SK-N-SH (cell line): ENCODE measurements at regions not wholly inside any gene's neighbourhood (a gene's known extent, or its start where the extent isn't known, plus 50 kb on each side); places are given as distances from the start of the nearest gene placed in this dataset.

Experiments used
- CTCF ChIA-PET: fragments of 300-600, 350-600 bp; formaldehyde crosslinking; extraction: SDS; loops from one replicate; lab custom pipeline; 2021; lab: Yijun Ruan, JAX
- POLR2A ChIA-PET: fragments of 350-600 bp; sonication (Branson Sonifier 250); formaldehyde crosslinking; extraction: SDS; loops from one replicate; lab custom pipeline; 2020; ENCODE audit warnings: antibody characterized with exemption, inconsistent platforms; lab: Yijun Ruan, JAX
- DNase-seq: peaks from one replicate; pipeline ENCODE4 v3.0.0; 2012
- H2AFZ ChIP-seq: fragments of 200-600 bp; sonication (generic); 2 replicates; pipeline ENCODE4 v1.8.1; 2016; ENCODE audit warnings: antibody characterized with exemption, mild to moderate bottlenecking, low read depth
- H3F3A ChIP-seq: fragments of 200-600 bp; sonication (generic); replicated peaks from 2 replicates; pipeline ENCODE3; 2016; ENCODE audit warnings: antibody characterized with exemption, mild to moderate bottlenecking; ENCODE audit not compliant: insufficient read depth
- H3K27ac ChIP-seq, 2 experiments: fragments of 200-500 bp in 1 of 2; fragments of 200-600 bp in 1 of 2; sonication (Bioruptor generic) in 1 of 2; sonication (generic), shearing (Covaris generic) in 1 of 2; 2 replicates each; pipeline versions ENCODE4 v1.5.1 to v1.6.1; 2014 to 2016; ENCODE audit warnings: low read depth in 2 of 2, inconsistent platforms in 1 of 2, low read length in 1 of 2, mild to moderate bottlenecking in 1 of 2, mixed read lengths in 1 of 2
- H3K27me3 ChIP-seq: fragments of 200-600 bp; sonication (generic), shearing (Covaris generic); 2 replicates; pipeline ENCODE4 v1.6.1; 2016; ENCODE audit warnings: mixed run types; ENCODE audit not compliant: insufficient read depth
- H3K36me3 ChIP-seq, 2 experiments: fragments of 200-500 bp in 1 of 2; fragments of 200-600 bp in 1 of 2; sonication (Bioruptor generic) in 1 of 2; sonication (generic) in 1 of 2; replicated peaks in 1 of 2; 2 replicates each; pipeline versions ENCODE3 to v1.5.1; 2014 to 2016; ENCODE audit warnings: low read length in 1 of 2, mild to moderate bottlenecking in 1 of 2; ENCODE audit not compliant: insufficient read depth in 2 of 2, control insufficient read depth in 1 of 2
- H3K4me1 ChIP-seq, 2 experiments: fragments of 200-500 bp in 1 of 2; fragments of 200-600 bp in 1 of 2; sonication (Bioruptor generic) in 1 of 2; sonication (generic), shearing (Covaris generic) in 1 of 2; 2 replicates each; pipeline versions ENCODE4 v1.5.1 to v1.6.1; 2014 to 2016; ENCODE audit warnings: low read depth in 1 of 2, low read length in 1 of 2, mixed run types in 1 of 2; ENCODE audit not compliant: insufficient read depth in 2 of 2, control insufficient read depth in 1 of 2
- H3K4me2 ChIP-seq: fragments of 200-600 bp; sonication (generic), shearing (Covaris generic); 2 replicates; pipeline ENCODE4 v1.6.1; 2017; ENCODE audit warnings: mixed run types
- H3K4me3 ChIP-seq, 2 experiments: fragments of 200-500 bp in 1 of 2; fragments of 200-600 bp in 1 of 2; sonication (Bioruptor generic) in 1 of 2; sonication (generic), shearing (Covaris generic) in 1 of 2; 2 replicates each; pipeline versions ENCODE4 v1.5.1 to v1.8.1; 2014 to 2016; ENCODE audit warnings: low read depth in 2 of 2, inconsistent platforms in 1 of 2, low read length in 1 of 2, mild to moderate bottlenecking in 1 of 2, mixed read lengths in 1 of 2, moderate library complexity in 1 of 2
- H3K79me2 ChIP-seq: fragments of 200-600 bp; sonication (generic); 2 replicates; pipeline ENCODE4 v1.8.1; 2017; ENCODE audit warnings: mild to moderate bottlenecking; ENCODE audit not compliant: insufficient read depth
- H3K9ac ChIP-seq: fragments of 200-600 bp; sonication (generic); 2 replicates; pipeline ENCODE4 v1.6.1; 2017; ENCODE audit warnings: mixed run types
- H3K9me2 ChIP-seq: fragments of 200-600 bp; sonication (generic); 2 replicates; pipeline ENCODE4 v1.6.1; 2017; ENCODE audit warnings: mixed run types
- H3K9me3 ChIP-seq: fragments of 200-600 bp; sonication (generic); 2 replicates; pipeline ENCODE4 v1.6.1; 2017; ENCODE audit warnings: mixed run types, mild to moderate bottlenecking, moderate library complexity
- H4K20me1 ChIP-seq: fragments of 200-600 bp; sonication (generic); 2 replicates; pipeline ENCODE4 v1.6.1; 2017; ENCODE audit warnings: mild to moderate bottlenecking, mixed run types; ENCODE audit not compliant: insufficient read depth
- CTCF ChIP-seq: fragments of 200-600 bp; sonication (generic); IDR thresholded peaks from 2 replicates; pipeline ENCODE4 v1.6.1; 2017; ENCODE audit warnings: antibody characterized with exemption, mild to moderate bottlenecking, moderate library complexity
- ELF1 ChIP-seq: IDR thresholded peaks from 2 replicates; pipeline ENCODE4 v1.4.0; 2012
- EZH2phosphoT487 ChIP-seq: fragments of 200-600 bp; sonication (generic); IDR thresholded peaks from 2 replicates; pipeline ENCODE4 v1.6.1; 2017; ENCODE audit warnings: low read depth, mixed run types, mild to moderate bottlenecking, antibody characterized with exemption, moderate library complexity, borderline replicate concordance
- FOXJ3 ChIP-seq: sonication (generic); formaldehyde crosslinking; IDR thresholded peaks from 2 replicates; pipeline ENCODE4 v1.5.1; 2020; ENCODE audit warnings: mild to moderate bottlenecking, missing genetic modification reagents
- GABPA ChIP-seq: IDR thresholded peaks from 2 replicates; pipeline ENCODE4 v1.4.0; 2012; ENCODE audit warnings: low read depth, mild to moderate bottlenecking
- JUND ChIP-seq: IDR thresholded peaks from 2 replicates; pipeline ENCODE4 v1.4.0; 2012
- RFX5 ChIP-seq: IDR thresholded peaks from 2 replicates; pipeline ENCODE4 v1.6.1; 2012; ENCODE audit warnings: mild to moderate bottlenecking, improper control_type of control experiment, low read length
- RXRA ChIP-seq: IDR thresholded peaks from 2 replicates; pipeline ENCODE4 v1.4.0; 2012; ENCODE audit warnings: low read depth, mild to moderate bottlenecking, borderline replicate concordance
- SIN3A ChIP-seq: IDR thresholded peaks from 2 replicates; pipeline ENCODE4 v1.6.1; 2012; ENCODE audit warnings: low read depth, mild to moderate bottlenecking, low read length, moderate library complexity, borderline replicate concordance
- WGBS: methylation state at CpG from one replicate; pipeline ENCODE4 v1.1.6; 2017; ENCODE audit warnings: low lambda C conversion rate; 5-methylcytosine and 5-hydroxymethylcytosine counted together

DNA sequence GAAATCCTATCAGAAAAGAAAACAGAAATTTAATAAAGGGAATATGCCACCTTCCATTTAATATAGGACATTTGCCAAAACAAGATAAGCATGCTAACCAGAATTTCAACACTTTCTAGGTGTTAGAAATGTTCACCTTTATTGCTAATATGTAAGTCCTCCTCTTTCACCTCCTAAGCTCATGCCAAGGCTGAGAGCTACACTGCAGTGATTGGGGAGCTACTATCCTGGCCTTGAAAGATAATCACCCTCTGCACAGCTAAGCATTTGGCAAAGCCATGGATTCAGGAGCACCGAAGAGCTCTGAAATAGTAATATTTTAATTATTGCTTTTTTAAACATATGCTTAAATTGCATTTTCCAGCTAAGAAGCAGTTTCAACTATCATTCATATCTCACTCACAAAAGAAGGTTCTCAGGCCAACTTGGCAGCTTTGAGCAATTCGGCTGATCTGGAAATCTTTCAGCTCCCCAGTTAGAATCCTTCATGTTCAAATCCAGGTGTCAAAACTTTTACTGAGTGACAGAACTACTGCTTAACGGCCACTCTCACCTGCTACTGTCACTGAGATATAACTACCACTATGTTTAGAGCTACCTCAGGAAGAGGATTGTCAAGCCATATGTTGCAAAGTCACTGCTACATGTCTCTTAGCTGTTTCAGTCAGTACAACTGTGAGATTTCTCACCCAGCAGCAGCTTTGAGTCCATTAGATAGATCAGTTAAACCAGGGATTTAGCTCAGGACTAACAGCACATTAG is 302.0 kb downstream of the NFIB start (continued):
- TF ChIP-seq SIN3A, result no peak

DNA sequence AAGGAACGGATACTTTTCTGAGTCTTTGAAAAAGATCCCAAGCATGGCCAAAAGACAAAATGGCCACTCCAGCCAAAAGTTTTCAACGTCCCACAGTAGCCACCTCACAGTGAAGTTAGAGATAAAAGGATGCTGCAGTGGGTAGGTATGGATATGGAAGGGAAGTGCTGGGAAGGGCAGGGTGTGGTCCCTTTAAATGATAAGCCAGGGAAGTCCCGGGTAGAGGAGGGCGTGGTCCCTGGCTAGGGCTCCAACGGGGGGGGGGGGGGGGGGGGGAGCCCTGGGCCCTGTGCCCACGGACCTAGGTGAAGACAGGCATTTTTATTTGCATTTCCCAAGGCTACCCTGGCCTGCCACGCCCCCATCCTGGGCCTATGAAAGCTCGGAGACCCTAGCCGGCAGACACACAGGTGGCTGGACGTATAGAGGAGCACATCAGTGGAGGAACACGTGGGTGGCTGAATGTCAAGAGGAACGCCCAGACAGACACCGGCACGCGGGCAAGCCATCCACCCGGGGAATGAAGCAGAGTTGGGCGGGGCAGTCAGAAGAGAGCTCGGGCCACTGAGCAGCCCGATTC is 306.7 kb downstream of the NFIB start:
- Histone ChIP-seq H3F3A (no peaks in the 10 kb centered on the region), H3K27ac (no peak overlapping the region), H4K20me1 (no peaks in the 10 kb centered on the region), H3K9ac (no peak overlapping the region), H2AFZ (no peak overlapping the region), H3K9me3 (no peaks in the 10 kb centered on the region), H3K79me2 (no peaks in the 10 kb centered on the region), H3K4me2 (no peak overlapping the region), H3K36me3 (no peaks in the 10 kb centered on the region), H3K9me2 (no peaks in the 10 kb centered on the region), H3K4me1 (no peaks in the 10 kb centered on the region), H3K27me3 (no peaks in the 10 kb centered on the region), H3K4me3 (no peak overlapping the region)
- ChIA-PET CTCF (no interaction called here), POLR2A (no interaction called here)
- TF ChIP-seq EZH2phosphoT487 (no peak), RFX5 (no peak), JUND (no peak), CTCF (no peak), ELF1 (no peak), RXRA (no peak), FOXJ3 (CRISPR knock-in tag) (no peak), GABPA (no peak)
- WGBS, result 76% methylated on average over 13 of the region's 19 CpGs
- no peak for DNase-seq

- POLR2A ChIA-PET, result no interaction called here
- Histone ChIP-seq H3K36me3 (no peaks in the 10 kb centered on the region), H3K9me2 (no peaks in the 10 kb centered on the region), H3K9ac (no peak overlapping the region), H3K27ac (no peak overlapping the region), H3K79me2 (no peaks in the 10 kb centered on the region), H3F3A (no peaks in the 10 kb centered on the region), H3K4me1 (no peaks in the 10 kb centered on the region), H3K4me3 (no peak overlapping the region), H4K20me1 (no peaks in the 10 kb centered on the region), H3K4me2 (no peak overlapping the region), H3K27me3 (no peaks in the 10 kb centered on the region), H2AFZ (no peak overlapping the region), H3K9me3 (no peaks in the 10 kb centered on the region)
- TF ChIP-seq RFX5, result no peak
- DNase-seq, result no peak
- CTCF ChIA-PET, result no interaction called here
- WGBS, result 69% methylated on average over 10 of the region's 10 CpGs
Observed at GRCh38 chr9:14006386-14007187, 307.4 kb downstream of the NFIB start.
